GM18517 (cell line): ENCODE measurements at regions not wholly inside any gene's neighbourhood (a gene's known extent, or its start where the extent isn't known, plus 50 kb on each side); places are given as distances from the start of the nearest gene placed in this dataset.

ENCODE experiments used
- ATAC-seq: cut with Tn5 transposase; IDR thresholded peaks from one replicate; pipeline ENCODE4 v1.9.1; 2021; ENCODE audit warnings: mild to moderate bottlenecking, moderate library complexity; ENCODE audit not compliant: unreplicated experiment

DNA sequence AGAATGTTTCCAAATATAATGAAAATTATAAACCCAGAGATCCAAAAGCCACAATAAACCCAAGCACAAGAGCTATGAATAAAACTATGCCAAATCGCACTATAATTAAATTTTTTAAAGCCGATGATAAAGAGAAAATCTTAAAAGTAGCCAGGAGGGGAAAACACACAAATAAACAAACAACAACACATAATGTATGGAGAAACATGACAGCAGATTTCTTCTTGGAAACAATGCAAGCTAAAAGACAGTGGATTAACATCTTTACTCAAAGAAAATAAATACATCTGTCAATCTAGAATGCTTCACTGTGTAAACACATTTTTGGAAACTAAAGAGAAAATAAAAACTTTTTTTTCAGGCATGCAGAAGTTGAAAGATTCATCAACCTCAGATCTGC is 53.0 kb upstream of the SMOX start:
- ATAC-seq = no peak

DNA sequence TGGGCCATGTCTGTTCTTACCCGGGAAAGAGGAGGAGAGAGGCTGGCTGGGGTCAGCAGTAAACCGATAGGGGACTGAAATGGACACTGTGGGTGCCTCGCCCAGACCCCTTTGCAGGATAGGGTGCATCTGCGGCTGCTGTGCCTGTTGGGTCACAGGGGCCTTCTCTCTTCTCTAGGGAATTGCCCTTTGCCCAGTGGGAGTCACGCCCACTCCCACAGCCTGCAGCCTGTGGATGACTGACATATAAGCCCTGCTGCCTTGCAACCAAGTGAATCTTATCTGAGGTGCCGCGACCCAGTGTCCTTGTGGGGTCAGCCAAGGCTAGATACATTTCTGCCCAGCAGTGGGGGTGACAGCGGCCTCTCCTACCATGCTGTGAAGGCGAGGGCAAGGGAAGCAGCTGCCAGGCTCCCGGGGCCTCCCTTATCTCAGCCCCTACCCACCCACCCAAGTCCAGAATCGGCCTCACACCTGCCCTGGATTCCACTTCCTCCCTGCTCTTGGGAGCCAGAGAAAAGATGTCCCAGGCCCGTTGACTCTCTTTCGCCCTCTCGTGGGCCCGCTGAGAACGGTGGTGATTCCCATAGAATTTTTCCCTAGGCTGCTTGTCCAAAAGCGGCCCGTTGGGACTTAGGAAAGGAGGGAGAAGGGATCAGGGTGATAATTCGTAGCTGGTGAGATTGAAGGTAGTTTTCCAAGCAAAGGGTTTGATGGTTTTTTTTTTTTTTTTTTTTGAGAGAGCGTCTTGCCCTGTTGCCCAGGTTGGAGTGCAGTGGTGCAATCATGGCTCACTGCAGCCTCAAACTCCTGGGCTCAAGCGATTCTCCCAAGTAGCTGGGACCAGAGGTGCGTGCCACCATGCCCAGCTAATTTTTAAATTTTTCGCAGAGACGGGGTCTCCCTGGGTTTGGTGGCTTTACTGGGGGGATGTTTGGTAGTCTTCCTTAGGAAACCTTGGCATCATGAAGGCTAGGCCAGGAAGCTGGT is 56.8 kb upstream of the SMOX start:
- ATAC-seq = no peak

DNA sequence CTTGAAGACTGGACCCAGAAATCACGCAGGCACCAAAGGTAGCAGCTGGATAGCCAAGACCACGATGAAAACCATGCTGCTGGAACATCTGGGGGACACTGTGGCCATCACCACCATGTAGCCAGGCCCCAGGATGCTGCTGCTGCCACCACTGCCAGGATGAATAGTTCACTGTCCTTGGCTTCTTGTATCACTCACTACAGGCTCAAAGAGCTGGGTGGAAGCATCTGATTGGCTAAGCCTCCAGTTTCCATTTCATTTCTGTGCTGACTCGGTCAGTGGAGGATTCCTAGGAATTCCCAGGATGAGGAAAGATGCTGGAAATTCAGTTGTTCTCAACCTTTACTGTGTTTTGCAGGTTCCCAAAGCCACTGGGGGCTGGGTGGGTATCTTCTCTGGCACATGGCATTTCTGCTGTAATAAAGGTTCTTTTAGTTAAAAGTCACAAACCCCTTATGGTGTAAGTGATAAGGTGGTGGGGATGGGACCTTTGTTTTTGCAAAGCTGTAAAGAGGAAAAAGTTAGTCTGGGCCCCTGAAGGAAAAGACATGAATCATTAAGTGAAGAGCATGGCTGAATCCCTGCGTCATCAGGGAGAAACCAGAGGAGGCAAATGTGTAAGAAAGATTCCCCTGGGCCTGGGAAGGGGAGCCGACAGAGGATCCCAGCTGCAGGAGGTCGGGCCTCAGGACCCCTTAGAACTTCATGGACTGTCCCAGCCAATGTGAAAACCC is 57.7 kb upstream of the SMOX start:
- no peak for ATAC-seq

DNA sequence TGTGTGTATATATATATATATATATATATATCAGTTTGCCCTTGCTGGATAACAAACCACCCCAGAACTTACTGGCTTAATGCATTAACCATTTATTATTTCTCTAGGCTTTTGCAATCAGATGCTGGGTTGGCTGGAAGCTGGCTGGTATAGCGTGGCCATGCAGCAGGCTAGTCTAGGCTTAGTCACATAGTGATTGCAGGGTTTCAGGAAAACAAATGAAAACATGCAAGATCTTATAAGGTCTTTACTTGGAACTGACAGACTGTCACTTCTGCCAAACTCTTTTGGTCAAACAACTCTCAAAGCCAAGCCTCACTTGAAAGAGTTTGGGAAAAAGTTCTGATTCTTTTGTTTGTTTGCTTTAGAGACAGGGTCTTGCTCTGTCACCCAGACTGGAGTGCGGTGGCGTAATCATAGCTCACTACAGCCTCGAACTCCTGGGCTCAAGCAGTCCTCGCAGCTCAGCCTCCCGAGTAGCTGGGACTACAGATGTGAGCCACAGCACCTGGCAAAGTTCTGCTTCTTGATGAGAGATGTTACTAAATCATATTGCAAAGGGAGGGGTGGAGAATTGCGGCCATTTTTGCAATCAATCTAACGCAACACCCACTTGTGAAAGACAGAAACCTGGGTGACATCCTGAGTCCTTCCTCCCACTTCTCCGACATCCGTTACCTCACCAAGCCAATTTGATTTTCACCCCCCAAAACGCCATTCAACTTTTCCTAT is 58.7 kb upstream of the SMOX start:
- ATAC-seq = no peak

DNA sequence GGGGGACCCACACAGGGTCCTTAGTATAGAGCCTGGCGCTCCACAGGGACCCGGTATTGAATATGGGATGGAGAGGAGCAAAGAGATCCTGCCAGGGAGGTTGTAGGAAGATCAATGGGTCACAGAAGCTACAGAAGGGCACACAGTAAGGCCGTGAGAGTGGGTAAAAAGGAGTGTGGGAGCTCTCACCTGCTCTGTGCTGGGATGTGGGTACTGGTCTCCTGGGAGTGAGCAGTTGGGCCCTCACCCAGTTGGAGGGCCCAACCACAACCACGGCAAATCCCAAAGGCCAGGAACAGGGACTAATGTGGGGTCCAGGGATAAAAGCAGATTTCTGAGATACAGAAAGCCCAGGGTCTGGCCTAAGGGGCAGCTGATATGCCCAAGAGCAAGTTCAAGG is 59.9 kb upstream of the SMOX start:
- ATAC-seq = no peak

DNA sequence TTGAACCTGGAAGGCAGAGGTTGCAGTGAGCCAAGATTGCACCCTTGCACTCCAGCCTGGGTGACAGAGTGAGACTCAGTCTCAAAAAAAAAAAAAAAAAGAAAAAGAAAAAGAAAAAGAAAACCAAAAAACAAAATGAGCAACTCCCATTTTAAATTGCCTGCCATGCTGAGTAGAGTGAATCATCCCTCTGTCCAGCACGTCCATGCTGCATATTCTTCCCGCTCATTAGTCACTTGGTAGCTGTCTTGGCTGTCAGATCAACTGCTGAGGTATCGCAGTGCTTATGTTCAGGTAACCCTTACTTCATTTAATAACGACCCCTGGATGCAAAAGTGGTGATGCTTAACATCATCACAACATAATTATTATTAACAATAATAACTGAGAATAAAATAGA is 60.7 kb upstream of the SMOX start:
- ATAC-seq = no peak

DNA sequence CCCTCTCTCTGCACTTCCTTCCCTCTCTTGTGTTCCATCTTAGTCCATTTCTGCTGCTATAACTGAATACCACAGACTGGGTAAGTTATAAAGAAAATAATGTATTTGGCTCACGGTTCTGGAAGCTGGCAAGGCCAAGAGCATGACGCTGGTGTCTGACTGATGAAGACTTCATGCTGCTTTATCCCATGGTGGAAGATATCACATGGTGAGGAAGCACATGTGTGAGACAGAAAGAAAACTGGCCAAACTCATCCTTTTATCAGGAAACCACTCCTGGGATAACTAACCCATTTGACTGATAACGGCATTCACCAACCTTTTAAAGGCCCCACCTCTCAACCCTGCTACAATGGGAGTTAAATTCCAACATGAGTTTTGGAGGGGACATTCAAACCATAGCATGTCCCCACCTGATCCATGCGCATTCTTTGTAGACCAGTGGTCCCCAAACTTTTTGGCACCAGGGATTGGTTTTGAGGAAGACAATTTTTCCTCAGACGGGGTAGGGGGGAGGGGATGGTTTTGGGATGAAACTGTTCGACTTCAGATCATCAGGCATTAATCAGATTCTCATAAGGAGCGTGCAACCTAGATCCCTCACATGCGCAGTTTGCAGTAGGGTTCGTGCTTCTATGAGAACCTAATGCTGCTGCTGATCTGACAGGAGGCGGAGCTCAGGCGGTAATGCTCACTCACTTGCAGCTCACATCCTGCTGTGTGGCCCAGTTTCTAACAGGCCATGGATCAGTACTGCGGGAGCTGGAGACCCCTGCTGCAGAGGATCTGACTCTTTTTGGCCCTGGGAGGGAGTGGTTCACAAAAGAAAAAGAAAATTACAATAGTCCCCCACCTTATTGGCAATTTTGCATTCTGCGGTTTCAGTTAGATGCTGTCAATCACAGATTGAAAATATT is 61.6 kb upstream of the SMOX start:
- ATAC-seq = no peak

DNA sequence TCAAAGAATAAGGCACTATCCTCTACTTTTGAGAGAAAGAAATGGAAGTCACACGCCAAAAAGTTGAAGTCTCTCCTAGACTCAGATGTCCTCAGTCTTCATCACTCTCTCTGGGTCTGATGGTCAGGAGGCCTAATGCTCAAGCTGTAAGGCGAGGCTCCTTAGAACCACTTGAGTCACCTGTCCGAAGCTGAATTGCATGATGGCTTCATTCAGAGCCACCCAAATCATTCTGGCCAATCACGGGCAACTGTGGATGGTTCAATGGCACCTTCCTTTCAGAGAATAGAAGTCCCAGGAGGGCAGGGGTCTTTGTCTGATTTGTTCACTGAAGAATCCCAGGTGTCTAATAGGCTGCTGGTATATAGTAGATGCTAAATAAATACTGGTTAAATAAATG is 63.9 kb upstream of the SMOX start:
- no peak for ATAC-seq

DNA sequence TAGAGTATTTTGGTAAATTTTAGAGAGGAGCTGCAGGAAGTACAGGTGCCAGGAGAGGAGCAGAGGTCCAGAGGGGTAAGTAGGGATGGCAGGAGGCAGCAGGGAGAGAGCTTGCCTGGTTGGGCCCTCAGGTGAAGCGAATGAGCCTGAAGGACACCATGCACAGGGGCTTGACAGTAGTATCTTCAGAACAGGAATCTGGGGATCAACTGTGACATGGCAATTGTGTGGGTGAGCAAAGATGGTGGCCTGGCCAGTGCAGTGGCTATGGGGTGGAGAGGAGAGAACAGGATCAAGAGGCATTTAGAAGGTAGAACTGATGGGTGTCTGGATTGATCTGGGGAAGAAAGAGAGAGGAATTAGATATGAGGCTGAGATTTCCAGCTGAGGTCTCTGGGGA is 64.5 kb upstream of the SMOX start:
- no peak for ATAC-seq

DNA sequence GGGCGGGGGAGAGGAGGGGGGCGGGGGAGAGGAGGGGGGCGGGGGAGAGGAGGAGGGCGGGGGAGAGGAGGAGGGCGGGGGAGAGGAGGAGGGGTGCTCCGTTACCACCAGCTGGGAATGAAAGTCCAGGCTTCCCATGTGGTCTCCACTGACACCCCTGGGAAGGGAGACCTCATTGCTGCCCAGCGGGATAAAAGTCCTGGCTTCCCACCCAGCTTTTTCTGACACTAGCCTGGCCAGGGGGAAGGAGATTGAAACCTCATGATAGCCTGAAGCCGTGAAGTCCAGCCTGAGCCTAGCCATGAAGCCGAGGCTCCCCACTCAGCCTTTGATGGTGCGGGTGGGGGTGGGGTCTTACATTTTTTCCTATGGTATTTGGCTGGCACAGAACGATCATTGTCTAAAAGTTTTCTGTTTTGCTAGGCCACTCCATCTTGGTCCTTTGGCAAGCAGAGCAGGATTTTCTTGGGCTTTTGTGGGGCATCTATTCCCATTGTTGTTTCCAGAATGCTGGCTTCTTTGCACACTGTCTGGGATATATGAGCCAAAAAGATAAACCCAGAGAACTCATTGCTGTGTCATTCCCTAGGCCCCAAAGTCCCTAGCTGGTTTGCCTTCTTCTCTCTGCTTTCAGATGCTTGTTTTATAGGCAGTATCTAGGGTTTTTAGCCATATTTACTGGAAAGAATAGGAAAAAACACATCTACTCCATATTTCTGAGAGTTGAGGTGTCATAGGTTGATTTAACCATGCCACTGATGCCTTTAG is 65.3 kb upstream of the SMOX start:
- ATAC-seq = no peak

DNA sequence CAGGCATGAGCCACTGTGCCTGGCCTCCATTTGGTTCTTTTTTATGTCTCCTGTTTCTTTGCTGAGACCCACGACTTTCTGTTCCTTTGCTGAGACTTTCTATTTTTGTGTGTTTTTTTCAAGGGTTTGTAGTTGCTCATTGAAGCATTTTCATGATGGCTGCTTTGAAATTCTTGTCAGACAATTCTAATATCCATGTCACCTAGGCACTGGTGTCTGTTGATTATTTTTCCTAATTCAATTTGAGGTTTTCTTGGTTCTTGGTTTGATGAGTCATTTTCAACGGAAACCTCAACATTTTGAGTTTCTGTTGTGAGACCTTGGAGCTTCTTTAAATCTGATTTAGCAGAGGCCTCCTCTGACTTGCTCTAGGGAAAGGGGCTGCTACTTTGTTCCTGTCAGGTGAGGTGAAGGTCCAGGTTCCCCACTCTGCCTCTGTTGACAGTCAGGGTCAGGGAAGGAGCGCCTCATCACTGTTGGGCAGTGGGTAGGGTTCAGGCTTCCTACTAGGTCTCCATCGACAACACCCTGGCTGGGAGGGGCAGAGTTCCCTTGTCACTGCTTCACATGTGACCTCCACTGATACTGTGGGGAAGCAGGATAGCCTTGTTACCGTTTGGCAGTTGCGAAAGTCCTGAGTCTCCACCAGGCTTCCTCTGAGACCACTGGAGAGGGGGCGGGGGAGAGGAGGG is 66.1 kb upstream of the SMOX start:
- peak; percentile 70 for ATAC-seq

DNA sequence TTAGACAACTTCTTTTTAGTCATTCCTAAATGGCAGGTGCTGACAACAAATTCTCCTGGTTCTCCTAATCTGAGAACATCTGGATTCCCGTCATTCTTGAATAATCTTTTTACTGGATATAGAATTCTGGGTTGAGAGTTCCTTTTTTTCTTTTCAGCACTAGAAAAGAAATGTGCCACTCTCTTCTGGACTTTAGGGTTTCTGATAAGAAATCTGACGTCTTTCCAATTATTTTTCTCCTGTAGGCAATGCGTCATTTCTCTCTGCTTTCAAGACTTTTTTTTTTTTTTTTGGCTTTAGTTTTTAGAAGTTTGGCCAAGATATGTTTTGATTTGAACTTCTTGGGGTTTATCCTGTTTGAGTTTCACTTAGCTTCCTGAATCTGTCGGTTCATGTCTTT is 66.1 kb upstream of the RNF24 start:
- no peak for ATAC-seq

DNA sequence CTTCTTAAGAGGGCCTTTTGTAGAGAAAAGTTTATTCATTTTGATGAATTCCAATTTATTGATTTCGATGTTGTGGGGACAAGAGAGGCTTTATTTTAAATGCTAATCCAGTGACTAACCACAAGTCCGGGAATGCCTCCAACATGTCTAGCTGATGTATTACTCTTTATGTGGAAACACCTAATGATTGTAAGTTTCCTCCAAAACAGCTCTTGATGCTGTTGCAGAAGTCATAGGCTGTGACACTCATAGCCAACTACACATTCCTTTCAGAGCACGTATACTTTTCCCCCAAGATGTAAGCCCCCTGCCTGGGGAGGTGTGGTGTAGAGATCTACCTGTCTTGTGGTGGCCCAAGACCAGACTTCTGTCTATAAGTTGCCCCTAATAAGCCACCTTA is 61.3 kb upstream of the RNF24 start:
- no peak for ATAC-seq

DNA sequence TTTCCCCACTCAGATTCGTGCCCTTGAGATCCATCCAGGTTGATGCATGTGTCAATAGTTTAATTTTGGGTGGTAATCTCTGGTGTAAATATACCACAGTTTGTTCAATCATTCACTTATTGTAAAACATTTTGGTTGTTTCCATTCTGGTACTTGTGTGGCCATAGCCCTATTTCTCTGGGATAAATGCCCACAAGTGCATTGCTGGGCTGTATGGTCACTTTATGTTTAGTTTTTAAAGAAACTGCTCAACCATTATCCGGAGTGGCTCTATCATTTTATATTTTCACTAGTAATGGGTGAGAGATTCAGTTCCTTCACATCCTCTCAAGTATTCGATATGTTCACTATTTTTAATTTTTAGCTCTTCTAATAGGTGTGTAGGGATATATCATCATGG is 60.7 kb upstream of the RNF24 start:
- no peak for ATAC-seq

DNA sequence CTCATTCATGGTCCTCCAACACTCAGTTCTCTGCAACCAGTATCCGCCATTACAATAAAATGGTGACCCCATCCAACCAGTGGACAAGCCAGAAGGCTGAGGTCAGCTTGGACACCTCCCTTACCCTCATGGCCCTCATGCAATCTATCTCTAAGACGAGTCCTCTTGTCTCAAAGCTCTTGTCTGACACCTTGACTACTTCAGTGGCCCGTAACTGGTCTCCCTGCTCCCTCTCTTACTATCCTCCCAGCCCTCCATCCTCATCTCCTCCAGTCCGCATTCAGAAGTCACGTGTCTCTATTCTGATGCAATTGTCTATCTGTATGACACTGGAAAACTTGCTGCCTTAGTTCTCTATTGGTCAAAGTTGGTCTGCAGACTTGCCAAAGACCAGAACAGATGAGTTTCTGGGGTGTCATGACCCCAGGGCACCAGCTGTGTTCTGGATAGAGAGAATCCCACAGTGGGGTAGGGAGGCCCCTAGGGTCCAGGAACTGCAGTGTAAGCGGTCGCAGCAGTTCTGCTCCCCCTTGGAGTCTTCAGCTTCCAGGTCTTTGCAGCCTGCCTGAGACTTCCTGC is 59.6 kb upstream of the RNF24 start:
- no peak for ATAC-seq

DNA sequence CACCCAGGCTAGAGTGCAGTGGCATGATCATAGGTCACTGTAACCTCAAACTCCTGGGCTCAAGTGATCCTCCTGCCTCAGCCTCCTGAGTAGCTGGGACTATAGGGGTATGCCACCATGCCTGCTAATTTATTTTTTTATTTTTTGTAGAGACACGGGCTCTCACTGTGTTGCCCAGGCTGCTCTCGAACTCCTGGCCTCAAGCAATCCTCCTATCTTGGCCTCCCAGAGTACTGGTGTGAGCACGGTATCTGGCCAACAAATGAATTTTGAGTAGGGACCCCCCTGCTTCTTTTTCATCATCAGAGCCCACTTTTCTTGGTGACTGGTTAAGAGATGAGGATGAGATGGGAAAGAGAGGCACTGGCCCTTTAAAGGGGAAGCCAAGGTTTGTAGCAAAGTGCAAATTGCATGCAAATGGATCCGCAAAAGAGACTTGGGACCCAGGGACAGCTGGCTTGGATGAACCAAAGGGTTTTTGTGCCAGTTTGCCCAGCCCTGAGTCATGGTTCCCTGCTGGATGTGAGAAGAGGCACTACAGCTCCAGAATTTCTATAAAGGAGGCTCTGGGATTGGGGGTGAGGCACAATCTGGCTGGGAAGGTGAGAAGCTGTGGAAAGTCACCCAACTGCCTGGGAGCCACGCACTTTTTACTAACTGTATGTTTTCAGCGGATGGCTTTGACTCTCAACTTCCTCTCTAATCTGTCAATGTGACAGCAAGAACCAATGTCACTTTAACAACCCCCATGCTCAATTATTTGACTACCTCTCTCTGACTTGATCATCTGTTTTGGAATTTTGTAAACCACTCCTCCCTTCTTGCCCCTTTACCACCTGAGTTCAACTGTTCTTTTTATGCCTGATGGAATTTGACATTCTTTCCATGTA is 58.7 kb upstream of the RNF24 start:
- no peak for ATAC-seq

DNA sequence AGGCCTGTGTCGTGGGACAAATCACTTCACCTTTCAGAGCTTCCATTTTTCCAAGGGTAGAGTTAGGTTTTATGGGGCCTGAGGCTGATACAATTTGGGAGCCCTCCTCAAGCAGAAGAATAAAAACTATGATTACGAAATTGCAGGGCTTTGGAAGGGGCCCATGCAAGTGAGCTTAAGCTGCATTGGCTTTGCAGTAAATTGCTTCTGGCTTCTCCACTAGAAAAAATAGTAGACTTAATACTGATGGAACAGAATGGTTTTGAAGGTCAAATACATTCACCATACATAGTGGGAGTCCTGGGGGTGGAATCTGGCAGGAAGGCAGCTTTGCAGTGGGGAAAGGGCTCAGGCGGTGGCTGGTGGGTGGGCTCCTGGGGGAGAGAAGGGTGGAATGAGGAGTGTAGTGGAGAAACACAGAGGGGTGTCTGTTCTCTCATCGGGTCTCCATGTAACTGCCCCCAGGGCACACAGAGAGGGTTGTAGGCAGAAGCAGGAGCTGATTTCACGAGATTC is 55.9 kb upstream of the RNF24 start:
- ATAC-seq = no peak
